ENCODE measurements at regions not wholly inside any gene's neighbourhood (a gene's known extent, or its start where the extent isn't known, plus 50 kb on each side); places are given as distances from the start of the nearest gene placed in this dataset.

- FAIRE-seq = no peak
- DNase-seq (ENCODE audit: extremely low spot score, insufficient read length, low read depth) = no peak
Measured at GRCh38 chr16:73890186-73891128, 406.2 kb upstream of the PSMD7 start.

GRCh38 chr16:73888840-73889490 lies 407.6 kb upstream of the PSMD7 start:
- FAIRE-seq = no peak
- DNase-seq (ENCODE audit: extremely low spot score, insufficient read length, low read depth) = no peak

- no peak for DNase-seq (ENCODE audit: extremely low spot score, insufficient read length, low read depth)
- no peak for FAIRE-seq
Measured at GRCh38 chr16:73887911-73888310, 408.7 kb upstream of the PSMD7 start.

- no peak for FAIRE-seq
- DNase-seq (ENCODE audit: extremely low spot score, insufficient read length, low read depth) = no peak
Measured at GRCh38 chr16:73886426-73886825, 410.2 kb upstream of the PSMD7 start.

- DNase-seq (ENCODE audit: extremely low spot score, insufficient read length, low read depth) = no peak
- no peak for FAIRE-seq
Measured at GRCh38 chr16:73885319-73885718, 411.3 kb upstream of the PSMD7 start.

GRCh38 chr16:73883841-73884240 lies 412.8 kb upstream of the PSMD7 start:
- FAIRE-seq = no peak
- DNase-seq (ENCODE audit: extremely low spot score, insufficient read length, low read depth) = no peak

GRCh38 chr16:73883126-73883525 lies 413.5 kb upstream of the PSMD7 start:
- DNase-seq (ENCODE audit: extremely low spot score, insufficient read length, low read depth) = no peak

GRCh38 chr16:73882651-73883050 lies 414.0 kb upstream of the PSMD7 start:
- FAIRE-seq (no peak), DNase-seq (ENCODE audit: extremely low spot score, insufficient read length, low read depth) (no peak)

More at GRCh38 chr16:73883126-73883525, 413.5 kb upstream of the PSMD7 start:
- no peak for FAIRE-seq

- DNase-seq (ENCODE audit: extremely low spot score, insufficient read length, low read depth) = no peak
- no peak for FAIRE-seq
Measured at GRCh38 chr16:73882033-73882432, 414.6 kb upstream of the PSMD7 start.

- FAIRE-seq (no peak), DNase-seq (ENCODE audit: extremely low spot score, insufficient read length, low read depth) (no peak)
Measured at GRCh38 chr16:73879621-73880020, 417.0 kb upstream of the PSMD7 start.

GRCh38 chr16:73878611-73879010 lies 418.0 kb upstream of the PSMD7 start:
- no peak for FAIRE-seq

GRCh38 chr16:73877150-73877549 lies 419.5 kb upstream of the PSMD7 start:
- DNase-seq (ENCODE audit: extremely low spot score, insufficient read length, low read depth) (no peak), FAIRE-seq (no peak)

More at GRCh38 chr16:73878611-73879010, 418.0 kb upstream of the PSMD7 start:
- DNase-seq (ENCODE audit: extremely low spot score, insufficient read length, low read depth) = no peak

- FAIRE-seq (no peak), DNase-seq (ENCODE audit: extremely low spot score, insufficient read length, low read depth) (no peak)
Measured at GRCh38 chr16:73875996-73876690, 420.5 kb upstream of the PSMD7 start.

- DNase-seq (ENCODE audit: extremely low spot score, insufficient read length, low read depth) (no peak), FAIRE-seq (no peak)
Measured at GRCh38 chr16:73874324-73874723, 422.3 kb upstream of the PSMD7 start.

- FAIRE-seq = no peak
- DNase-seq (ENCODE audit: extremely low spot score, insufficient read length, low read depth) = no peak
Measured at GRCh38 chr16:73873643-73874042, 423.0 kb upstream of the PSMD7 start.

- DNase-seq (ENCODE audit: extremely low spot score, insufficient read length, low read depth) (no peak), FAIRE-seq (no peak)
Measured at GRCh38 chr16:73872856-73873255, 423.8 kb upstream of the PSMD7 start.

- FAIRE-seq (no peak), DNase-seq (ENCODE audit: extremely low spot score, insufficient read length, low read depth) (no peak)
Measured at GRCh38 chr16:73871088-73871733, 425.4 kb upstream of the PSMD7 start.

- FAIRE-seq (no peak), DNase-seq (ENCODE audit: extremely low spot score, insufficient read length, low read depth) (no peak)
Measured at GRCh38 chr16:73869126-73869525, 427.5 kb upstream of the PSMD7 start.

- no peak for FAIRE-seq
Measured at GRCh38 chr16:73864868-73865267, 431.7 kb upstream of the PSMD7 start.

GRCh38 chr16:73858326-73858725 lies 438.3 kb upstream of the PSMD7 start:
- FAIRE-seq = no peak
- DNase-seq (ENCODE audit: extremely low spot score, insufficient read length, low read depth) = no peak

More at GRCh38 chr16:73864868-73865267, 431.7 kb upstream of the PSMD7 start:
- no peak for DNase-seq (ENCODE audit: extremely low spot score, insufficient read length, low read depth)
